ENCODE measurements at regions not wholly inside any gene's neighbourhood (a gene's known extent, or its start where the extent isn't known, plus 50 kb on each side); places are given as distances from the start of the nearest gene placed in this dataset.

- DNase-seq = no peak
- TF ChIP-seq, protein P1, sequence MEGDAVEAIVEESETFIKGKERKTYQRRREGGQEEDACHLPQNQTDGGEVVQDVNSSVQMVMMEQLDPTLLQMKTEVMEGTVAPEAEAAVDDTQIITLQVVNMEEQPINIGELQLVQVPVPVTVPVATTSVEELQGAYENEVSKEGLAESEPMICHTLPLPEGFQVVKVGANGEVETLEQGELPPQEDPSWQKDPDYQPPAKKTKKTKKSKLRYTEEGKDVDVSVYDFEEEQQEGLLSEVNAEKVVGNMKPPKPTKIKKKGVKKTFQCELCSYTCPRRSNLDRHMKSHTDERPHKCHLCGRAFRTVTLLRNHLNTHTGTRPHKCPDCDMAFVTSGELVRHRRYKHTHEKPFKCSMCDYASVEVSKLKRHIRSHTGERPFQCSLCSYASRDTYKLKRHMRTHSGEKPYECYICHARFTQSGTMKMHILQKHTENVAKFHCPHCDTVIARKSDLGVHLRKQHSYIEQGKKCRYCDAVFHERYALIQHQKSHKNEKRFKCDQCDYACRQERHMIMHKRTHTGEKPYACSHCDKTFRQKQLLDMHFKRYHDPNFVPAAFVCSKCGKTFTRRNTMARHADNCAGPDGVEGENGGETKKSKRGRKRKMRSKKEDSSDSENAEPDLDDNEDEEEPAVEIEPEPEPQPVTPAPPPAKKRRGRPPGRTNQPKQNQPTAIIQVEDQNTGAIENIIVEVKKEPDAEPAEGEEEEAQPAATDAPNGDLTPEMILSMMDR (IDR thresholded peaks at IDR 0.05) = no peak
- no peak for TF ChIP-seq POLR2A (IDR thresholded peaks at IDR 0.05)
- H3K4me3 ChIP-seq = no peak overlapping the region
- no peaks in the 10 kb centered on the region for H3K4me1 ChIP-seq
- no peak overlapping the region for H3K27ac ChIP-seq
- H3K27me3 ChIP-seq = no peaks in the 10 kb centered on the region
- no peaks in the 10 kb centered on the region for H3K36me3 ChIP-seq
- no peaks in the 10 kb centered on the region for H3K9me3 ChIP-seq
Measured at GRCh38 chr15:70219256-70219895, 121.7 kb upstream of the TLE3 start.

DNA sequence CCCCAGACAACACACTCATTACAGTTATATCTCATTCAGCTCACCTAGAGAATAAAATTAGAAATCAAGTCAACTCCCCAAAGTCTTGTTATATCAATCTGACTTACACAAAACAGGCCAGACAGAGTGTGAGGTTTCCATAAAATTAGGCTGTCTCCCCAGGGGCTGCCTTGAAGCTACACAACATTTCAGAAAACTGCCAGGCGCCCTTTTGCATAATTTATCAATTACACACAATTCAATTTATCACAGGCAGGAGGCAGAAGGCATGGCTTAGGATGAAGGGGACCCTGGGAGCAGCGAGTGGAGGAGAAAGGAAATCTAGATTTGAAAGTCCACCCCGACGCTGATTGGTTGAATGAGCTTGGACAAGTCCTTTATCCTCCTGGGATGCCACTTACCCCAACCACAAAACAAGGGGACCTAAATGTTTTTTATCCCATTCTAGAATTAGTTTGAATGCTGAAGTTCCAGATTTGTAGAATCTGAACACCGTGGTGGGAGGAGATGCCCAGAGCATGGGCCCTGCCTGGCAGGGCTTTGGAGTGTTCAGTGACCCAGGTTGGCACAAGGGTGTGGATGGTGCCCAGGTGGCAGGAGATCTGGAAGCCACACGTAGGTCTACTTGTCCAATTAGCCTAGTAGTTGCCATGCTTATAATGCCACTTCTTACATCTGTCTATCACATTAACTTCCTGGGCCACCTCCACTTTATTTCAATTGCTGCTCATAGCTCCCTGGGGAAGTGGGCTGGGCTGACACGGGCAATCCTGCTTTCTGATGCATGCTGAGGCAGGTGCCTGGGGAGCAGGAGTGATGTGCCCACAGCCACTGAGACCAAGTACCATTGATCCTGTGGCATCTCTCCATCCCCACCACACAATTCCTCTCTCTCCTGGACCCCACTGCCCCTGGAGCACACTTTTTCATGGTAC lies 119.8 kb upstream of the TLE3 start:
- Histone ChIP-seq H3K27ac (no peak overlapping the region), H3K36me3 (no peaks in the 10 kb centered on the region), H3K27me3 (no peaks in the 10 kb centered on the region), H3K9me3 (no peaks in the 10 kb centered on the region), H3K4me3 (no peak overlapping the region), H3K4me1 (no peaks in the 10 kb centered on the region)
- TF ChIP-seq, protein P1 (IDR thresholded peaks at IDR 0.05) = no peak
- no peak for TF ChIP-seq POLR2A (IDR thresholded peaks at IDR 0.05)
- no peak for DNase-seq

GRCh38 chr15:70215951-70216350 lies 118.2 kb upstream of the TLE3 start:
- no peak overlapping the region for H3K27ac ChIP-seq
- TF ChIP-seq POLR2A (IDR thresholded peaks at IDR 0.05) = no peak
- TF ChIP-seq, protein P1 (IDR thresholded peaks at IDR 0.05) = no peak
- no peaks in the 10 kb centered on the region for H3K36me3 ChIP-seq
- no peaks in the 10 kb centered on the region for H3K27me3 ChIP-seq
- no peaks in the 10 kb centered on the region for H3K4me1 ChIP-seq
- H3K4me3 ChIP-seq = no peak overlapping the region
- no peak for DNase-seq
- no peaks in the 10 kb centered on the region for H3K9me3 ChIP-seq

- Histone ChIP-seq H3K36me3 (no peaks in the 10 kb centered on the region), H3K9me3 (no peaks in the 10 kb centered on the region), H3K27ac (no peak overlapping the region), H3K27me3 (no peaks in the 10 kb centered on the region), H3K4me1 (no peaks in the 10 kb centered on the region), H3K4me3 (no peak overlapping the region)
- no peak for DNase-seq
- TF ChIP-seq, protein P1 (IDR thresholded peaks at IDR 0.05) = no peak
- no peak for TF ChIP-seq POLR2A (IDR thresholded peaks at IDR 0.05)
Measured at GRCh38 chr15:70214941-70215635, 117.4 kb upstream of the TLE3 start.

GRCh38 chr15:70214276-70214675 lies 116.6 kb upstream of the TLE3 start:
- Histone ChIP-seq H3K4me3 (no peak overlapping the region), H3K27me3 (no peaks in the 10 kb centered on the region), H3K9me3 (no peaks in the 10 kb centered on the region), H3K27ac (no peak overlapping the region), H3K36me3 (no peaks in the 10 kb centered on the region), H3K4me1 (no peaks in the 10 kb centered on the region)
- DNase-seq = no peak
- TF ChIP-seq, protein P1 (IDR thresholded peaks at IDR 0.05) = no peak
- TF ChIP-seq POLR2A (IDR thresholded peaks at IDR 0.05) = no peak
